ENCODE measurements at regions not wholly inside any gene's neighbourhood (a gene's known extent, or its start where the extent isn't known, plus 50 kb on each side); places are given as distances from the start of the nearest gene placed in this dataset.
"Not testable (repeated sequence)": the region's sequence is repeated elsewhere in the genome, so short reads cannot be mapped to it uniquely, and the experiment has no call there.

- no peak for DNase-seq
These were observed 54.3 kb upstream of the CIT start for GRCh38 chr12:119931402-119931801.

GRCh38 chr12:119932921-119933320, 55.8 kb upstream of the CIT start:
- DNase-seq, result no peak

GRCh38 chr12:119934780-119935179, 54.3 kb upstream of the BICDL1 start:
- not testable (repeated sequence) for DNase-seq

GRCh38 chr12:119936705-119937311, 52.2 kb upstream of the BICDL1 start:
- DNase-seq, result no peak

- peak; percentile 69 for DNase-seq
These were observed 50.9 kb upstream of the BICDL1 start for GRCh38 chr12:119938049-119938667.

Measured in left kidney (tissue), 1 donor.